ENCODE measurements at regions not wholly inside any gene's neighbourhood (a gene's known extent, or its start where the extent isn't known, plus 50 kb on each side); places are given as distances from the start of the nearest gene placed in this dataset.

GRCh38 chr14:94970941-94971730, 186.2 kb downstream of the DICER1 start:
- H3K4me3 ChIP-seq (ENCODE audit: low read depth, low read length) = no peak overlapping the region
- no peak for TF ChIP-seq CTCF (IDR thresholded peaks at IDR 0.05; ENCODE audit: insufficient read depth, low read length)
- DNase-seq (ENCODE audit: low read depth) = peak; percentile 33

DNA sequence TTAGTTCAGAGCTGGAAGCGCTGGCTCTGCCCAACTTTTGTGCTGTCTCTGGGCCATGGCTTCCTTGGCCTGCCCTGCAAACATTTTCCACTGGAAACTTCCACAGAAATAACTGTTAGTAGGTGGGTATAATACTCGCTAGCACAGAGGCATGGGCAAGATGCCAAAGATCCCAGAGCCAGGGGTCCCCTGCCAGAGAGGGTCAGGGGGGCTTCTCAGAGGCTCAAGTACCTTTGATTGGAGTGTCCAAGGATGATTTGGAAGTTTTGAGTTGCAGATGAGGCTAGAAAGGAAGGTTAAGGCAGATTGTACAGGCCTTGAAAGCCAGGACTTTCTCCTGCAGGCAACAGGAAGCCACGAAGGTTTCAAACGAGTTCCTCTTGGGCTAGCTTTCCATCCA, 187.6 kb downstream of the DICER1 start:
- DNase-seq (ENCODE audit: low read depth) = no peak
- no peak overlapping the region for H3K4me3 ChIP-seq (ENCODE audit: low read depth, low read length)
- TF ChIP-seq CTCF (IDR thresholded peaks at IDR 0.05; ENCODE audit: insufficient read depth, low read length) = no peak

DNA sequence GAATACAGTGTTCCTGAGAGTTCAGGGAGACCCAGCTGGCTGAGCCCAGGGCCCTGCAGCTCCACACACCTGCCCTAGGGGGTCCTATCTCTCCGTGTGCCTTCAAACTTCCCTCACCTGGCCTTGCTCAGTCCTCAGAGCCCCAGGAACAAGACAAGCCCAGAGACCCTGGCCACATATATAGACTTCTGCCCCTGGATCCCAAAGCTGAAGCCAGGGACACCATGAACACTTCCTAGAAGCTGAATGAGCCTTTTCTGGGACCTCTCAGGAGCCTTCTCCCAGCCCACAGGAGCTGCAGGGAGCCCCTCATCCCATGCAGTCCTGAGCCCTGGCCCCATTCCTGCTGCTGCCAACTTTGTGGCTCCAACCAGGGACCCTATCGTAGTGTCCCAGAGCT, 190.5 kb downstream of the DICER1 start:
- DNase-seq (ENCODE audit: low read depth) = no peak
- no peak for TF ChIP-seq CTCF (IDR thresholded peaks at IDR 0.05; ENCODE audit: insufficient read depth, low read length)
- H3K4me3 ChIP-seq (ENCODE audit: low read depth, low read length) = no peak overlapping the region

- TF ChIP-seq CTCF (IDR thresholded peaks at IDR 0.05; ENCODE audit: insufficient read depth, low read length) = no peak
- no peak for DNase-seq (ENCODE audit: low read depth)
- no peak overlapping the region for H3K4me3 ChIP-seq (ENCODE audit: low read depth, low read length)
These were observed 191.0 kb downstream of the DICER1 start for GRCh38 chr14:94966344-94966743.

GRCh38 chr14:94965551-94966313, 191.6 kb downstream of the DICER1 start:
- no peak for DNase-seq (ENCODE audit: low read depth)
- no peak for TF ChIP-seq CTCF (IDR thresholded peaks at IDR 0.05; ENCODE audit: insufficient read depth, low read length)
- no peak overlapping the region for H3K4me3 ChIP-seq (ENCODE audit: low read depth, low read length)

DNA sequence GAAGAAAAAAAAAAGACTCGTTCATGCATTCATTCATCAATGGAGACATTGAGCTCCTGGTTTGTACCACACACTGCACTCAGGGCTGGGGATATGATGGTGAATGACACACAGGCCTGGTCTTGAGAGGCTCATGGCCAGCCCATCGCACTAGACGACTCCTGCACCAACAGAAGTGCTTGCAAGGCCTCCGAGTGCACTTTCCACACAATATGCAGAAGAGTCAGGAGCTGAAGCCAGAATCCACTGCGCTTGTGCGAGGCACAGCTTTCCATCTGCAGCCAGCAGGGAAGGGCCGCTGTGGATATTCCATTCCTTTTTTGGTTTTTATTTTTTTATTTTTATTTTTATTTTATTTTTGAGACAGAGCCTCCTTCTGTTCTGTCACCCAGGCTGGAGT, 192.4 kb downstream of the DICER1 start:
- H3K4me3 ChIP-seq (ENCODE audit: low read depth, low read length) = no peak overlapping the region
- no peak for TF ChIP-seq CTCF (IDR thresholded peaks at IDR 0.05; ENCODE audit: insufficient read depth, low read length)
- DNase-seq (ENCODE audit: low read depth) = no peak
